ENCODE measurements at regions not wholly inside any gene's neighbourhood (a gene's known extent, or its start where the extent isn't known, plus 50 kb on each side); places are given as distances from the start of the nearest gene placed in this dataset.

- Histone ChIP-seq H3K36me3 (ENCODE audit: insufficient read depth, low read length) (no peaks in the 10 kb centered on the region), H3K27me3 (ENCODE audit: control insufficient read depth, insufficient read depth, low read length) (peaks cover 8% of the 10 kb centered on the region), H3K4me2 (ENCODE audit: low read length) (no peak overlapping the region), H3K4me1 (ENCODE audit: control insufficient read depth, insufficient read depth, low read length) (no peaks in the 10 kb centered on the region), H3K9me3 (replicated peaks; ENCODE audit: low read length) (no peaks in the 10 kb centered on the region), H3K9ac (ENCODE audit: low read depth, low read length) (no peak overlapping the region), H3K4me3 (ENCODE audit: low read length) (no peak overlapping the region)
Measured at GRCh38 chr5:82859451-82860140, 217.6 kb downstream of the TMEM167A start.

- Histone ChIP-seq H3K27me3 (ENCODE audit: control insufficient read depth, insufficient read depth, low read length) (peaks cover 8% of the 10 kb centered on the region), H3K9me3 (replicated peaks; ENCODE audit: low read length) (no peaks in the 10 kb centered on the region), H3K4me2 (ENCODE audit: low read length) (no peak overlapping the region), H3K4me1 (ENCODE audit: control insufficient read depth, insufficient read depth, low read length) (no peaks in the 10 kb centered on the region), H3K4me3 (ENCODE audit: low read length) (no peak overlapping the region), H3K36me3 (ENCODE audit: insufficient read depth, low read length) (no peaks in the 10 kb centered on the region), H3K9ac (ENCODE audit: low read depth, low read length) (no peak overlapping the region)
Measured at GRCh38 chr5:82858151-82859025, 218.8 kb downstream of the TMEM167A start.

- H3K9me3 ChIP-seq (replicated peaks; ENCODE audit: low read length) = no peaks in the 10 kb centered on the region
- no peak overlapping the region for H3K4me2 ChIP-seq (ENCODE audit: low read length)
- H3K4me3 ChIP-seq (ENCODE audit: low read length) = no peak overlapping the region
- peaks cover 8% of the 10 kb centered on the region for H3K27me3 ChIP-seq (ENCODE audit: control insufficient read depth, insufficient read depth, low read length)
- no peak overlapping the region for H3K9ac ChIP-seq (ENCODE audit: low read depth, low read length)
- no peaks in the 10 kb centered on the region for H3K4me1 ChIP-seq (ENCODE audit: control insufficient read depth, insufficient read depth, low read length)
- H3K36me3 ChIP-seq (ENCODE audit: insufficient read depth, low read length) = no peaks in the 10 kb centered on the region
Measured at GRCh38 chr5:82855893-82856550, 221.2 kb downstream of the TMEM167A start.

- Histone ChIP-seq H3K9ac (ENCODE audit: low read depth, low read length) (no peak overlapping the region), H3K4me3 (ENCODE audit: low read length) (no peak overlapping the region), H3K9me3 (replicated peaks; ENCODE audit: low read length) (no peaks in the 10 kb centered on the region), H3K4me2 (ENCODE audit: low read length) (no peak overlapping the region), H3K27me3 (ENCODE audit: control insufficient read depth, insufficient read depth, low read length) (peaks cover 8% of the 10 kb centered on the region), H3K36me3 (ENCODE audit: insufficient read depth, low read length) (no peaks in the 10 kb centered on the region), H3K4me1 (ENCODE audit: control insufficient read depth, insufficient read depth, low read length) (no peaks in the 10 kb centered on the region)
Measured at GRCh38 chr5:82854956-82855355, 222.2 kb downstream of the TMEM167A start.

- no peaks in the 10 kb centered on the region for H3K27me3 ChIP-seq (ENCODE audit: control insufficient read depth, insufficient read depth, low read length)
- H3K4me1 ChIP-seq (ENCODE audit: control insufficient read depth, insufficient read depth, low read length) = no peaks in the 10 kb centered on the region
- H3K4me3 ChIP-seq (ENCODE audit: low read length) = no peak overlapping the region
- no peak overlapping the region for H3K4me2 ChIP-seq (ENCODE audit: low read length)
- no peak overlapping the region for H3K9ac ChIP-seq (ENCODE audit: low read depth, low read length)
- no peaks in the 10 kb centered on the region for H3K9me3 ChIP-seq (replicated peaks; ENCODE audit: low read length)
- H3K36me3 ChIP-seq (ENCODE audit: insufficient read depth, low read length) = no peaks in the 10 kb centered on the region
Measured at GRCh38 chr5:82851471-82851870, 225.7 kb downstream of the TMEM167A start.

GRCh38 chr5:82850393-82850792 is 226.8 kb downstream of the TMEM167A start:
- no peak overlapping the region for H3K4me3 ChIP-seq (ENCODE audit: low read length)
- H3K9me3 ChIP-seq (replicated peaks; ENCODE audit: low read length) = no peaks in the 10 kb centered on the region
- no peaks in the 10 kb centered on the region for H3K27me3 ChIP-seq (ENCODE audit: control insufficient read depth, insufficient read depth, low read length)
- H3K4me2 ChIP-seq (ENCODE audit: low read length) = no peak overlapping the region
- no peaks in the 10 kb centered on the region for H3K36me3 ChIP-seq (ENCODE audit: insufficient read depth, low read length)
- no peak overlapping the region for H3K9ac ChIP-seq (ENCODE audit: low read depth, low read length)
- no peaks in the 10 kb centered on the region for H3K4me1 ChIP-seq (ENCODE audit: control insufficient read depth, insufficient read depth, low read length)

GRCh38 chr5:82849885-82850284 is 227.3 kb downstream of the TMEM167A start:
- no peak overlapping the region for H3K9ac ChIP-seq (ENCODE audit: low read depth, low read length)
- H3K27me3 ChIP-seq (ENCODE audit: control insufficient read depth, insufficient read depth, low read length) = no peaks in the 10 kb centered on the region
- no peak overlapping the region for H3K4me3 ChIP-seq (ENCODE audit: low read length)
- H3K9me3 ChIP-seq (replicated peaks; ENCODE audit: low read length) = no peaks in the 10 kb centered on the region
- H3K36me3 ChIP-seq (ENCODE audit: insufficient read depth, low read length) = no peaks in the 10 kb centered on the region
- no peaks in the 10 kb centered on the region for H3K4me1 ChIP-seq (ENCODE audit: control insufficient read depth, insufficient read depth, low read length)
- H3K4me2 ChIP-seq (ENCODE audit: low read length) = no peak overlapping the region

GRCh38 chr5:82847562-82847961 is 229.6 kb downstream of the TMEM167A start:
- Histone ChIP-seq H3K9ac (ENCODE audit: low read depth, low read length) (no peak overlapping the region), H3K36me3 (ENCODE audit: insufficient read depth, low read length) (no peaks in the 10 kb centered on the region), H3K27me3 (ENCODE audit: control insufficient read depth, insufficient read depth, low read length) (no peaks in the 10 kb centered on the region), H3K4me3 (ENCODE audit: low read length) (no peak overlapping the region), H3K4me1 (ENCODE audit: control insufficient read depth, insufficient read depth, low read length) (no peaks in the 10 kb centered on the region), H3K4me2 (ENCODE audit: low read length) (no peak overlapping the region), H3K9me3 (replicated peaks; ENCODE audit: low read length) (no peaks in the 10 kb centered on the region)

- Histone ChIP-seq H3K27me3 (ENCODE audit: control insufficient read depth, insufficient read depth, low read length) (no peaks in the 10 kb centered on the region), H3K9ac (ENCODE audit: low read depth, low read length) (no peak overlapping the region), H3K36me3 (ENCODE audit: insufficient read depth, low read length) (no peaks in the 10 kb centered on the region), H3K9me3 (replicated peaks; ENCODE audit: low read length) (no peaks in the 10 kb centered on the region), H3K4me3 (ENCODE audit: low read length) (no peak overlapping the region), H3K4me2 (ENCODE audit: low read length) (no peak overlapping the region), H3K4me1 (ENCODE audit: control insufficient read depth, insufficient read depth, low read length) (no peaks in the 10 kb centered on the region)
Measured at GRCh38 chr5:82839881-82840280, 237.3 kb downstream of the TMEM167A start.

- H3K4me1 ChIP-seq (ENCODE audit: control insufficient read depth, insufficient read depth, low read length) = no peaks in the 10 kb centered on the region
- H3K4me2 ChIP-seq (ENCODE audit: low read length) = no peak overlapping the region
- no peaks in the 10 kb centered on the region for H3K36me3 ChIP-seq (ENCODE audit: insufficient read depth, low read length)
Measured at GRCh38 chr5:82835488-82835887, 241.7 kb downstream of the TMEM167A start.

GRCh38 chr5:82834151-82834550 is 243.0 kb downstream of the TMEM167A start:
- Histone ChIP-seq H3K9me3 (replicated peaks; ENCODE audit: low read length) (no peaks in the 10 kb centered on the region), H3K4me1 (ENCODE audit: control insufficient read depth, insufficient read depth, low read length) (no peaks in the 10 kb centered on the region), H3K27me3 (ENCODE audit: control insufficient read depth, insufficient read depth, low read length) (no peaks in the 10 kb centered on the region), H3K9ac (ENCODE audit: low read depth, low read length) (no peak overlapping the region), H3K36me3 (ENCODE audit: insufficient read depth, low read length) (no peaks in the 10 kb centered on the region), H3K4me3 (ENCODE audit: low read length) (no peak overlapping the region), H3K4me2 (ENCODE audit: low read length) (no peak overlapping the region)

More at GRCh38 chr5:82835488-82835887, 241.7 kb downstream of the TMEM167A start:
- no peak overlapping the region for H3K9ac ChIP-seq (ENCODE audit: low read depth, low read length)
- no peaks in the 10 kb centered on the region for H3K27me3 ChIP-seq (ENCODE audit: control insufficient read depth, insufficient read depth, low read length)
- no peaks in the 10 kb centered on the region for H3K9me3 ChIP-seq (replicated peaks; ENCODE audit: low read length)
- H3K4me3 ChIP-seq (ENCODE audit: low read length) = no peak overlapping the region

Measured in skeletal muscle satellite cell (primary cell).